ENCODE measurements at regions not wholly inside any gene's neighbourhood (a gene's known extent, or its start where the extent isn't known, plus 50 kb on each side); places are given as distances from the start of the nearest gene placed in this dataset.

DNA sequence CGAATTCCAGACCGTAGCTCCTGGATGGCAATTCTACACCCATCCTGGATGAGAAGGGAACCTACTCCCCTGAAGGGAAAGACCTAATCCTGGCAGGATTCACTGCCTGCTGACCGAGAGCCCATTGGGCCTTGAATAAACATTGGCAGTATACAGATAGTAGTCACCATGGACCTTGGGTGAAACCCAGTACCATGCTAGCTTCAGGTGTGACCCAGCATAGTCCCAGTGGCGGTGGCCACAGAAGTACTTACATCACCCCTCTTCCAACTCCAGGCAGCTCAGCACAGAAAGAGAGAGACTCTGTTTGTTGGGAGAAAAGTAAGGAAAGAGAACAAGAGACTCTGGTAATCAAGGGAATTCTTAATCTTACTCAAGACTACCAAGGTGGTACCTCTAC, 97.2 kb upstream of the SLC13A1 start:
- no peaks in the 10 kb centered on the region for H3K4me1 ChIP-seq (ENCODE audit: insufficient read depth, low read length, severe bottlenecking)
- no peaks in the 10 kb centered on the region for H3K9me2 ChIP-seq (ENCODE audit: low read depth, low read length)
- H3K79me2 ChIP-seq (ENCODE audit: insufficient read depth, low read length): no peaks in the 10 kb centered on the region
- H3K9ac ChIP-seq (ENCODE audit: low read length): no peak overlapping the region
- TF ChIP-seq EZH2 (IDR thresholded peaks at IDR 0.05; ENCODE audit: borderline replicate concordance, low read length): no peak
- TF ChIP-seq, protein P1, sequence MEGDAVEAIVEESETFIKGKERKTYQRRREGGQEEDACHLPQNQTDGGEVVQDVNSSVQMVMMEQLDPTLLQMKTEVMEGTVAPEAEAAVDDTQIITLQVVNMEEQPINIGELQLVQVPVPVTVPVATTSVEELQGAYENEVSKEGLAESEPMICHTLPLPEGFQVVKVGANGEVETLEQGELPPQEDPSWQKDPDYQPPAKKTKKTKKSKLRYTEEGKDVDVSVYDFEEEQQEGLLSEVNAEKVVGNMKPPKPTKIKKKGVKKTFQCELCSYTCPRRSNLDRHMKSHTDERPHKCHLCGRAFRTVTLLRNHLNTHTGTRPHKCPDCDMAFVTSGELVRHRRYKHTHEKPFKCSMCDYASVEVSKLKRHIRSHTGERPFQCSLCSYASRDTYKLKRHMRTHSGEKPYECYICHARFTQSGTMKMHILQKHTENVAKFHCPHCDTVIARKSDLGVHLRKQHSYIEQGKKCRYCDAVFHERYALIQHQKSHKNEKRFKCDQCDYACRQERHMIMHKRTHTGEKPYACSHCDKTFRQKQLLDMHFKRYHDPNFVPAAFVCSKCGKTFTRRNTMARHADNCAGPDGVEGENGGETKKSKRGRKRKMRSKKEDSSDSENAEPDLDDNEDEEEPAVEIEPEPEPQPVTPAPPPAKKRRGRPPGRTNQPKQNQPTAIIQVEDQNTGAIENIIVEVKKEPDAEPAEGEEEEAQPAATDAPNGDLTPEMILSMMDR (IDR thresholded peaks at IDR 0.05; ENCODE audit: low read length): no peak
- no peaks in the 10 kb centered on the region for H4K20me1 ChIP-seq (ENCODE audit: insufficient read depth, low read length)
- no peaks in the 10 kb centered on the region for H3K27me3 ChIP-seq (ENCODE audit: insufficient read depth, low read length)
- H3K36me3 ChIP-seq (ENCODE audit: insufficient read depth, low read length): no peaks in the 10 kb centered on the region
- H3K27ac ChIP-seq (ENCODE audit: low read depth, low read length, poor library complexity, severe bottlenecking): no peak overlapping the region
- H3K4me2 ChIP-seq (ENCODE audit: low read length): no peak overlapping the region
- H3K9me3 ChIP-seq (ENCODE audit: low read length): no peaks in the 10 kb centered on the region
- H2AFZ ChIP-seq (ENCODE audit: low read length): no peak overlapping the region
- no peak overlapping the region for H3K4me3 ChIP-seq (ENCODE audit: low read depth, low read length, poor library complexity, severe bottlenecking)
- H3F3A ChIP-seq (ENCODE audit: insufficient read depth, low read length): no peaks in the 10 kb centered on the region

DNA sequence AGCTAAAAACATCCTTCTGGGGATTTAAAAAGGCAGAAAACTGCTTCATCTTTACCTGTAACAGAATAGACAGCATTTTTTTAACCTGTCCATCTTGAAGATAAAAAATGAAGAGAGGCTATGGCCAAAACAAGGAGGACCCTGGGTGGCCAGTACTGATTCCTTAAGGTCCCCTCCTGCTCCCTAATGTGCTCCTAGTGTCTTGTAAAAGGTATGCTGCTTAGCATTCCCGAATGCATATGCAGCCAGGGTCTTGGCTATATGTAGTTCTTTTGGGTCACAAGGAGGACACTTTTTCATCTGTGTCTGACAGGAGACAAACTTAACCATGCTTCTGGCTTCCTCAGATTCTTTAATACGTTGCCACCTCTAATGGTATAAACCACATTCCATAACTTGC, 93.9 kb upstream of the SLC13A1 start:
- Histone ChIP-seq H3F3A (ENCODE audit: insufficient read depth, low read length) (no peaks in the 10 kb centered on the region), H3K79me2 (ENCODE audit: insufficient read depth, low read length) (no peaks in the 10 kb centered on the region)
- no peak for TF ChIP-seq EZH2 (IDR thresholded peaks at IDR 0.05; ENCODE audit: borderline replicate concordance, low read length)
- TF ChIP-seq, protein P1 (IDR thresholded peaks at IDR 0.05; ENCODE audit: low read length): no peak

DNA sequence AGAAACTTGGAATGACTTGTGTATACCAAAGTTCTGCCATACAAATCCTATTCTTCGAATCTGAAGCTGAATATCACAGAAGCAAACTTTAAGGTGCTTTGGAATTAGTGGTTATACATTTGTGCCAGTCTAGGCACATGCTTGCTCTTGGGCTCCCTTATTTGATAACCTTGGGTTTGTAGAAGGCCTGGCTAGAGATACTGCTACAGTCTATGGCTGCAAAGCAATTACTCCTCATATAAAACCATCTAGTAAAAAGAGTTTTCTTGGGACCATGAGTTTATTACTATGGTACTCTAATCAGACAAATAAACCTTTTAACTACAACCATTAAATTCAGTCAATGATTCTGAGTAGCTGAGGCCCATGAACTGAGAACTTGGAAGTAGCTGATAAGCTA, 92.5 kb upstream of the SLC13A1 start:
- no peak overlapping the region for H3K27ac ChIP-seq (ENCODE audit: low read depth, low read length, poor library complexity, severe bottlenecking)
- H3K9me3 ChIP-seq (ENCODE audit: low read length): no peaks in the 10 kb centered on the region
- no peak overlapping the region for H2AFZ ChIP-seq (ENCODE audit: low read length)
- H3K9me2 ChIP-seq (ENCODE audit: low read depth, low read length): no peaks in the 10 kb centered on the region
- no peak overlapping the region for H3K9ac ChIP-seq (ENCODE audit: low read length)
- H4K20me1 ChIP-seq (ENCODE audit: insufficient read depth, low read length): no peaks in the 10 kb centered on the region
- no peaks in the 10 kb centered on the region for H3K36me3 ChIP-seq (ENCODE audit: insufficient read depth, low read length)
- H3K79me2 ChIP-seq (ENCODE audit: insufficient read depth, low read length): no peaks in the 10 kb centered on the region
- no peak for TF ChIP-seq EZH2 (IDR thresholded peaks at IDR 0.05; ENCODE audit: borderline replicate concordance, low read length)
- TF ChIP-seq, protein P1 (IDR thresholded peaks at IDR 0.05; ENCODE audit: low read length): no peak
- H3F3A ChIP-seq (ENCODE audit: insufficient read depth, low read length): no peaks in the 10 kb centered on the region
- no peak overlapping the region for H3K4me3 ChIP-seq (ENCODE audit: low read depth, low read length, poor library complexity, severe bottlenecking)
- no peaks in the 10 kb centered on the region for H3K4me1 ChIP-seq (ENCODE audit: insufficient read depth, low read length, severe bottlenecking)
- H3K4me2 ChIP-seq (ENCODE audit: low read length): no peak overlapping the region
- H3K27me3 ChIP-seq (ENCODE audit: insufficient read depth, low read length): no peaks in the 10 kb centered on the region

More for the DNA sequence above, 93.9 kb upstream of the SLC13A1 start:
- Histone ChIP-seq H3K27me3 (ENCODE audit: insufficient read depth, low read length) (no peaks in the 10 kb centered on the region), H2AFZ (ENCODE audit: low read length) (no peak overlapping the region), H3K27ac (ENCODE audit: low read depth, low read length, poor library complexity, severe bottlenecking) (no peak overlapping the region), H3K4me2 (ENCODE audit: low read length) (no peak overlapping the region), H3K9ac (ENCODE audit: low read length) (no peak overlapping the region), H3K9me3 (ENCODE audit: low read length) (no peaks in the 10 kb centered on the region), H3K9me2 (ENCODE audit: low read depth, low read length) (no peaks in the 10 kb centered on the region), H3K4me1 (ENCODE audit: insufficient read depth, low read length, severe bottlenecking) (no peaks in the 10 kb centered on the region), H3K36me3 (ENCODE audit: insufficient read depth, low read length) (no peaks in the 10 kb centered on the region), H3K4me3 (ENCODE audit: low read depth, low read length, poor library complexity, severe bottlenecking) (no peak overlapping the region), H4K20me1 (ENCODE audit: insufficient read depth, low read length) (no peaks in the 10 kb centered on the region)

Measured in OCI-LY1 (cell line).